ENCODE measurements at regions not wholly inside any gene's neighbourhood (a gene's known extent, or its start where the extent isn't known, plus 50 kb on each side); places are given as distances from the start of the nearest gene placed in this dataset.
"Not testable (repeated sequence)": the region's sequence is repeated elsewhere in the genome, so short reads cannot be mapped to it uniquely, and the experiment has no call there.

- H3K14ac ChIP-seq (ENCODE audit: insufficient read length); H3K56ac ChIP-seq (replicated peaks; ENCODE audit: insufficient read length, low read depth, low read length); H3K18ac ChIP-seq (ENCODE audit: extremely low read depth, low read length); H3K27ac ChIP-seq (ENCODE audit: low read depth, low read length); H2BK120ac ChIP-seq (replicated peaks; ENCODE audit: low read depth, low read length); H3K4ac ChIP-seq (replicated peaks; ENCODE audit: insufficient read length, low read depth, low read length); H3K79me1 ChIP-seq (ENCODE audit: low read depth, low read length); H4K20me1 ChIP-seq (replicated peaks in 1 of 2; ENCODE audit: control insufficient read depth in 1 of 2, insufficient read depth in 2 of 2, low read length in 2 of 2); H3K4me2 ChIP-seq (ENCODE audit: insufficient read depth in 1 of 2, low read depth in 2 of 2, low read length in 2 of 2); H2AK5ac ChIP-seq (ENCODE audit: low read depth, low read length); CTCF ChIA-PET (ENCODE audit: partially characterized antibody); H2BK15ac ChIP-seq (ENCODE audit: low read length); H3K9me3 ChIP-seq (ENCODE audit: insufficient read depth in 2 of 2, low read depth in 1 of 2, low read length in 1 of 2); DNase-seq (ENCODE audit: low read depth in 1 of 2, low spot score in 2 of 2); H4K91ac ChIP-seq (replicated peaks; ENCODE audit: insufficient read length, low read length); H4K5ac ChIP-seq (ENCODE audit: insufficient read length, low read depth, low read length); H3K4me3 ChIP-seq (ENCODE audit: extremely low read depth in 1 of 4, insufficient read depth in 2 of 4, low read depth in 3 of 4, low read length in 4 of 4); H3K27me3 ChIP-seq (replicated peaks in 1 of 4; ENCODE audit: control insufficient read depth in 3 of 4, extremely low read depth in 1 of 4, insufficient read depth in 3 of 4, low read length in 3 of 4); H3K79me2 ChIP-seq (ENCODE audit: control insufficient read depth in 1 of 2, insufficient read depth in 2 of 2, low read length in 2 of 2); H2BK20ac ChIP-seq (ENCODE audit: low read length); FAIRE-seq; H2BK12ac ChIP-seq (ENCODE audit: low read depth, low read length); H3K23me2 ChIP-seq (ENCODE audit: low read depth, low read length); H4K8ac ChIP-seq (ENCODE audit: extremely low read depth, insufficient read depth, low read length); H2BK5ac ChIP-seq (ENCODE audit: low read depth, low read length); H3K36me3 ChIP-seq (ENCODE audit: control insufficient read depth in 2 of 4, insufficient read depth in 4 of 4, low read length in 3 of 4); H3K4me1 ChIP-seq (replicated peaks in 1 of 4; ENCODE audit: control insufficient read depth in 3 of 4, insufficient read depth in 4 of 4, low read length in 3 of 4); H3K9ac ChIP-seq (replicated peaks in 1 of 4; ENCODE audit: extremely low read depth in 1 of 4, low read depth in 3 of 4, low read length in 3 of 4); H2AFZ ChIP-seq (ENCODE audit: low read length); H3K23ac ChIP-seq (ENCODE audit: insufficient read length): not testable (repeated sequence)
- 91% methylated on average over 2 of the region's 2 CpGs; no CpG with 5 or more reads in 1 of the 2 experiments for WGBS, 2 experiments (ENCODE audit: extremely low coverage in 1 of 2, insufficient coverage in 1 of 2, insufficient read length in 1 of 2, insufficient replicate concordance in 2 of 2, low coverage in 1 of 2, low lambda C conversion rate in 2 of 2, missing lambda C conversion rate in 1 of 2)
- POLR2A ChIA-PET (ENCODE audit: partially characterized antibody): interaction anchor here (0.5 kb wide), 1 partner anchor 48 kb away, joined by 3 read pairs; no protein-coding TSS in a partner anchor
Measured at GRCh38 chr5:100714780-100715179, 179.6 kb downstream of the FAM174A start.

Data from H1 (cell line).